ENCODE measurements at regions not wholly inside any gene's neighbourhood (a gene's known extent, or its start where the extent isn't known, plus 50 kb on each side); places are given as distances from the start of the nearest gene placed in this dataset.
A peak's percentile ranks its signal among the peaks of the same experiment; 100 is the strongest.

- no peaks in the 10 kb centered on the region for H3K79me2 ChIP-seq (ENCODE audit: control insufficient read depth, insufficient read depth, low read length, unreplicated experiment)
- no peak overlapping the region for H3K4me3 ChIP-seq (ENCODE audit: low read depth, low read length)
- peaks cover 3% of the 10 kb centered on the region for H3K4me1 ChIP-seq (ENCODE audit: control insufficient read depth, insufficient read depth, low read length, unreplicated experiment)
- H3K27ac ChIP-seq (ENCODE audit: low read depth, low read length) = no peak overlapping the region
- H3K27me3 ChIP-seq (ENCODE audit: insufficient read depth, low read length) = no peaks in the 10 kb centered on the region
- no peak overlapping the region for H2AFZ ChIP-seq (ENCODE audit: low read length, unreplicated experiment)
- no peaks in the 10 kb centered on the region for H3K36me3 ChIP-seq (ENCODE audit: insufficient read depth, low read length)
Measured at GRCh38 chr6:119454714-119455113, 105.2 kb upstream of the MAN1A1 start.

DNA sequence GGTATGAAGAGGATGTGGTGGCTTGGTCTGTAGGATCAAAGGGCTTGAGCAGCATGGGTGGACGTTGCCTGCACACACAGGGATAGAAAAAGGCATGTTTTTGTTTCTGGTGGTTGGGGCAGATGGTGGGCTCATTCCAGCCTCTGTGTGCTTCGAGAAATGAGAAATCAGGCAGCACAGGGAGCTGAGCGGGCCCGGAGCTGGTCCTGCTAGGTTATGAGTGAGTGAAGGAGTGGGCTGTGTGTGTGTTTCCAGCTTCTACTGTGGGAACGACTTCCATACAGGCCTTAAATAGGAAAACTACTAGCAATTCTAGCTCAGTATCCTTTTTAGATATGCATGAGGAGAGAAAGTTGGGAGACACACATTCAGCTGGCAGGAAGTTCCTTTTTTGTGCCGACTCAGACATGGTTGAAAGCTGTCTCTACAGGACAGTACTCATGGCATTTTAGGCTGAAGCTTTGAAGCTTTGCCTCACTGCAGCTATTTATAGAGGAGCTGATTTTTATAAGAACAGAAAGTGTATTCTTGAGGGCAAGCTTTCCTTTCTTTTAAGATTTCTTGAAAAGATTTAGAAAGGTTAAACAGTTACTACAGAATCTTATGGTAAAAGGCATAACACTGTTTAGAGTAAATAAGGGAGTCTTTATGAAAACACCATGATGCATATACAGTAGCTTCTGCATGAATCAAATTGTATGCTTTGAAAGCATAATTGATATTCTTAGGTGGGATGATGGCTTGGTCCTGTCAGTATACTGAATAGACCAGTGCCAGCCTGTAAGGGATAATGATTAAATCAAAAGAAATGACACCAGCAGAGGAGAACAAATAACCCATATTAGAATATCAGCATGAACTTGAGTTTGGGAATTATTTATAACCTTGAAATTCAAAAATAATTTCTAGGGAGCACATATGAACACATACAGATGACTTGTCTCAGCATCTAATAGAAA, 104.0 kb upstream of the MAN1A1 start:
- H3K4me1 ChIP-seq (ENCODE audit: control insufficient read depth, insufficient read depth, low read length, unreplicated experiment) = peaks cover 5% of the 10 kb centered on the region
- no peaks in the 10 kb centered on the region for H3K36me3 ChIP-seq (ENCODE audit: insufficient read depth, low read length)
- H3K27ac ChIP-seq (ENCODE audit: low read depth, low read length) = no peak overlapping the region
- no peaks in the 10 kb centered on the region for H3K79me2 ChIP-seq (ENCODE audit: control insufficient read depth, insufficient read depth, low read length, unreplicated experiment)
- no peaks in the 10 kb centered on the region for H3K27me3 ChIP-seq (ENCODE audit: insufficient read depth, low read length)
- H3K4me3 ChIP-seq (ENCODE audit: low read depth, low read length) = no peak overlapping the region
- H2AFZ ChIP-seq (ENCODE audit: low read length, unreplicated experiment) = no peak overlapping the region

- peaks cover 29% of the 10 kb centered on the region for H3K4me1 ChIP-seq (ENCODE audit: control insufficient read depth, insufficient read depth, low read length, unreplicated experiment)
Measured at GRCh38 chr6:119449331-119450156, 100.0 kb upstream of the MAN1A1 start.

GRCh38 chr6:119447921-119448320, 98.4 kb upstream of the MAN1A1 start:
- no peaks in the 10 kb centered on the region for H3K79me2 ChIP-seq (ENCODE audit: control insufficient read depth, insufficient read depth, low read length, unreplicated experiment)
- H3K27ac ChIP-seq (ENCODE audit: low read depth, low read length) = no peak overlapping the region
- H3K4me1 ChIP-seq (ENCODE audit: control insufficient read depth, insufficient read depth, low read length, unreplicated experiment) = peaks cover 36% of the 10 kb centered on the region
- no peak overlapping the region for H3K4me3 ChIP-seq (ENCODE audit: low read depth, low read length)
- H3K36me3 ChIP-seq (ENCODE audit: insufficient read depth, low read length) = no peaks in the 10 kb centered on the region
- H3K27me3 ChIP-seq (ENCODE audit: insufficient read depth, low read length) = no peaks in the 10 kb centered on the region
- H2AFZ ChIP-seq (ENCODE audit: low read length, unreplicated experiment) = no peak overlapping the region

More at GRCh38 chr6:119449331-119450156, 100.0 kb upstream of the MAN1A1 start:
- Histone ChIP-seq H3K4me3 (ENCODE audit: low read depth, low read length) (no peak overlapping the region), H3K36me3 (ENCODE audit: insufficient read depth, low read length) (no peaks in the 10 kb centered on the region), H3K27ac (ENCODE audit: low read depth, low read length) (no peak overlapping the region), H3K27me3 (ENCODE audit: insufficient read depth, low read length) (no peaks in the 10 kb centered on the region), H3K79me2 (ENCODE audit: control insufficient read depth, insufficient read depth, low read length, unreplicated experiment) (no peaks in the 10 kb centered on the region), H2AFZ (ENCODE audit: low read length, unreplicated experiment) (no peak overlapping the region)

DNA sequence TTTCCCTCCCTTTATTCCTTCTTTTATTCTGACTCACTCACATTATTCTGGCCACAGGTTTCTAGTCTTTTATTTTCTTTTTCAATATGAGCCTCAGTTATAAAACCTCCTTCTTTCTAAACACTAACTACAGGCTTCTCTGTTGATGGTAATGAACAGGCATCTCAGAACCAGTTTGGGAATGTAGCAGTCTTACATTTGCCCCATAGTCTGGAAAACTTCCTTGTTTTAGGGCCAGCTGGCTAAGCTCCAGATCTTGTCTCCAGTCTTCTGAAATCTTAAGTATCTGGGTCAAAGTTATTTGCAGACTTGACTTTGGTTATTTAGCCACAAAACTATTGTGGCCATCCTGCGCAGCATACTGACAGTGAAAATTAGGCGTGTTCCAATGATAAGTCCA, 97.0 kb upstream of the MAN1A1 start:
- H3K4me1 ChIP-seq (ENCODE audit: control insufficient read depth, insufficient read depth, low read length, unreplicated experiment) = peaks cover 36% of the 10 kb centered on the region
- H3K79me2 ChIP-seq (ENCODE audit: control insufficient read depth, insufficient read depth, low read length, unreplicated experiment) = no peaks in the 10 kb centered on the region
- no peaks in the 10 kb centered on the region for H3K36me3 ChIP-seq (ENCODE audit: insufficient read depth, low read length)
- peak overlapping the region; percentile 67 for H3K27ac ChIP-seq (ENCODE audit: low read depth, low read length)
- H3K27me3 ChIP-seq (ENCODE audit: insufficient read depth, low read length) = no peaks in the 10 kb centered on the region
- peak overlapping the region; percentile 56 for H2AFZ ChIP-seq (ENCODE audit: low read length, unreplicated experiment)
- peak overlapping the region; percentile 35; the same call in 1 of the 2 replicates for H3K4me3 ChIP-seq (ENCODE audit: low read depth, low read length)

DNA sequence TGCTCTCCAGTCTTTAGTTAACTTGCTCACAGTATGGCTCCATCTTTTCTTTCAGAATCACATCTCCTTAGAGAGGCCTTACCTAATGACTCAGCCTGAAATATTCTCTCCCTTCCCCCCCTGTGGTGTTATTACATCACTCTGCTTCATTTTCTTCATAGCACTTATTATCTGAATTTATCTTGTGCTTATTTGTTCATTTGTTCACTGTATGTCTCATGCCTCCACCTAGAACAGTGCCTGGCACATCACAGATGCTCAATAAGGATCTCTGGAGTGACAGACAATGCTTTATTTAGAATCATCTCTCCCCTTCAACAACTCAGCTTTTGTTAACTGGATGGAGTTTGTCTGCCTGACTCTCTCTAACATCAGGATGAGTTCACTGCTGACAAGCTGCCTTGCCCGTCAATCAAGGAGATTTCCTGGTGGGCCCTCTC, 96.6 kb upstream of the MAN1A1 start:
- H3K79me2 ChIP-seq (ENCODE audit: control insufficient read depth, insufficient read depth, low read length, unreplicated experiment) = no peaks in the 10 kb centered on the region
- H3K27ac ChIP-seq (ENCODE audit: low read depth, low read length) = peak overlapping the region; percentile 67
- H3K4me3 ChIP-seq (ENCODE audit: low read depth, low read length) = peak overlapping the region; percentile 35; the same call in 1 of the 2 replicates
- H3K36me3 ChIP-seq (ENCODE audit: insufficient read depth, low read length) = no peaks in the 10 kb centered on the region
- H2AFZ ChIP-seq (ENCODE audit: low read length, unreplicated experiment) = peak overlapping the region; percentile 75
- H3K27me3 ChIP-seq (ENCODE audit: insufficient read depth, low read length) = no peaks in the 10 kb centered on the region
- H3K4me1 ChIP-seq (ENCODE audit: control insufficient read depth, insufficient read depth, low read length, unreplicated experiment) = peaks cover 36% of the 10 kb centered on the region

DNA sequence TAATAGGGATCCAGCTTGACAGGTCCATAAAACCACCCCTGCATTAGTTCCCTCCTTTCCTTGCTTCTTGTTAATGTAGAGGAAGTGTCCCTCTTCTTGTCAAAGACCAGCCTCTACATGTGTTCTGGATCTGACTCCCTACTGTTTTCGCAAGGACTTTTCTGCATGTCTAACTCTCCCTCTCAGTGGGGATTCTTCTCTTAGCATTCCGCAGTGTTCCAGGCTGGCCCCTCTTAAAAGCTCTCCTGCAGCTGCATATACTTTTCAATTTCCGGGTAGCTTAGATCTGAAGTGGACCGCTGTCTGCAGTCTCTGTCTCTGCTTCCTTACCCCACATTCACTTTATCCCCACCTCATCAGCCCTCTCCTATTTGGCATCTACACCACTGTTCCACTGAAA, 96.1 kb upstream of the MAN1A1 start:
- no peaks in the 10 kb centered on the region for H3K79me2 ChIP-seq (ENCODE audit: control insufficient read depth, insufficient read depth, low read length, unreplicated experiment)
- peak overlapping the region; percentile 67 for H3K27ac ChIP-seq (ENCODE audit: low read depth, low read length)
- peaks cover 36% of the 10 kb centered on the region for H3K4me1 ChIP-seq (ENCODE audit: control insufficient read depth, insufficient read depth, low read length, unreplicated experiment)
- H3K36me3 ChIP-seq (ENCODE audit: insufficient read depth, low read length) = no peaks in the 10 kb centered on the region
- no peak overlapping the region for H3K4me3 ChIP-seq (ENCODE audit: low read depth, low read length)
- no peaks in the 10 kb centered on the region for H3K27me3 ChIP-seq (ENCODE audit: insufficient read depth, low read length)
- peak overlapping the region; percentile 75 for H2AFZ ChIP-seq (ENCODE audit: low read length, unreplicated experiment)

DNA sequence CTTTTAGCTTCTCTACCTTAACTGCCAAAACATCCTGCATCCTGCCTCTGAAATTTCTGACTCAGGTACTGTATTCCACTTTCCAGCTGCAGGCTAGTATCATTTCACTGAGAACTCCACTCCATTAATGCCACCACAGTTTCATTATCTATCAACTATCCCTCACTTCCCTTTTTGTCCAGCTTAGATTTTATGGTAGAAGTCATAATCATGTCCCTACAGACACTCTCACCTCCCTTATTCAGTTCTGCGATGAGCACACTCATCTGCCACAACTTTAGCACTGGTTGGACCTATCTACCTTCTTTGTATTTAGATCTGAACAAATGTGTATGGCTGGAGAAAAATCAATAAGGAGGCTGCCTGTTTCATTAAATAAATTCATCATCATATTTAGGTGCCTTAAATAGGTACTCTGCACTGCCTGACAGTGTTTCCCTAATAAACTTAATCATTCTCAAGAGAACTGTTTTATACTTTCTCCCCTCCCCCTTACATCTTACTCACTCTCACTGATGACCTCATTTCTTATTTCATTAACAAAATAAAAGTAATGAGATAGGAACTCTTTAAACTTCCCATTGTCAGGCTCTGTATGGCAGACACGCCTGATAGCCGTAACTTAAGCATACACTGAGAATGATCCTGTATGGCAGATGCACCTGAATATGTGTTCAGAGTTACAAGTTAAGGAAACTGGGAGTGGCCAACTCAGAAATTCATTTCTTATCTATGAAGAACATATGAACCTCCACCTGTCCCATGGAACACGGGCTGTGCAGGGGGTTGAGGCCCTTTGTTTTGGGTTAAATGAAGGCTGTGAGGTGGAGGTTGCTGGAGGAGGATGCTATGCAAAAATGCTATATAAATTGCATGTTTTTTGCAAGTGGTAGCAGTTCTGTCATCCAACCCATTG, 95.3 kb upstream of the MAN1A1 start:
- no peaks in the 10 kb centered on the region for H3K27me3 ChIP-seq (ENCODE audit: insufficient read depth, low read length)
- no peaks in the 10 kb centered on the region for H3K36me3 ChIP-seq (ENCODE audit: insufficient read depth, low read length)
- H3K27ac ChIP-seq (ENCODE audit: low read depth, low read length) = no peak overlapping the region
- no peak overlapping the region for H2AFZ ChIP-seq (ENCODE audit: low read length, unreplicated experiment)
- H3K4me3 ChIP-seq (ENCODE audit: low read depth, low read length) = no peak overlapping the region
- H3K79me2 ChIP-seq (ENCODE audit: control insufficient read depth, insufficient read depth, low read length, unreplicated experiment) = no peaks in the 10 kb centered on the region
- peaks cover 36% of the 10 kb centered on the region for H3K4me1 ChIP-seq (ENCODE audit: control insufficient read depth, insufficient read depth, low read length, unreplicated experiment)

- Histone ChIP-seq H3K4me1 (ENCODE audit: control insufficient read depth, insufficient read depth, low read length, unreplicated experiment) (peaks cover 36% of the 10 kb centered on the region), H3K27ac (ENCODE audit: low read depth, low read length) (no peak overlapping the region), H3K4me3 (ENCODE audit: low read depth, low read length) (no peak overlapping the region), H2AFZ (ENCODE audit: low read length, unreplicated experiment) (no peak overlapping the region), H3K36me3 (ENCODE audit: insufficient read depth, low read length) (no peaks in the 10 kb centered on the region), H3K27me3 (ENCODE audit: insufficient read depth, low read length) (no peaks in the 10 kb centered on the region), H3K79me2 (ENCODE audit: control insufficient read depth, insufficient read depth, low read length, unreplicated experiment) (no peaks in the 10 kb centered on the region)
Measured at GRCh38 chr6:119443993-119444641, 94.6 kb upstream of the MAN1A1 start.
